HG02759 (cell line): ENCODE measurements at regions not wholly inside any gene's neighbourhood (a gene's known extent, or its start where the extent isn't known, plus 50 kb on each side); places are given as distances from the start of the nearest gene placed in this dataset.
A peak's percentile ranks its signal among the peaks of the same experiment; 100 is the strongest.
"Not testable (repeated sequence)": the region's sequence is repeated elsewhere in the genome, so short reads cannot be mapped to it uniquely, and the experiment has no call there.

Experiments
- ATAC-seq: cut with Tn5 transposase; IDR thresholded peaks from one replicate; pipeline ENCODE4 v1.9.1; 2021; ENCODE audit warnings: mild to moderate bottlenecking, moderate library complexity; ENCODE audit not compliant: unreplicated experiment

DNA sequence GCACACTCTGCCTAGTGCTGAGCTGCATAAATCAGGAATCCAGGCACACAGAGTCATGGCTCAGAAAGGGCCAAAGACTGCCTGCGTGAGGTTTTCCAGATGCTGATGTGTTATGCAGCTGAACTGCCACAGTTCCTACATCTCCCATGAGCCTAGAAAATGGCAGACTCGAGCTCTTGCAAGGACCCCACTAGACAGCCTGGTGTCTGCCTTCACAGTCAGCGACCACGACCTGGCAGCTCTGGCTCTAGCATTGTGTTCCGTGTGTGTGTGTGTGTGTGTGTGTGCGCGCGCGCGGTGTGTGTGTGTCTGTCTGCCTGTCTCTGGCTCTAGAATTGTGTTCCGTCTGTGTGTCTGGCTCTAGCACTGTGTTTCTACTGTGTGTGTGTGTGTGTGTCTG is 203.6 kb upstream of the AGTR2 start:
- ATAC-seq: no peak

DNA sequence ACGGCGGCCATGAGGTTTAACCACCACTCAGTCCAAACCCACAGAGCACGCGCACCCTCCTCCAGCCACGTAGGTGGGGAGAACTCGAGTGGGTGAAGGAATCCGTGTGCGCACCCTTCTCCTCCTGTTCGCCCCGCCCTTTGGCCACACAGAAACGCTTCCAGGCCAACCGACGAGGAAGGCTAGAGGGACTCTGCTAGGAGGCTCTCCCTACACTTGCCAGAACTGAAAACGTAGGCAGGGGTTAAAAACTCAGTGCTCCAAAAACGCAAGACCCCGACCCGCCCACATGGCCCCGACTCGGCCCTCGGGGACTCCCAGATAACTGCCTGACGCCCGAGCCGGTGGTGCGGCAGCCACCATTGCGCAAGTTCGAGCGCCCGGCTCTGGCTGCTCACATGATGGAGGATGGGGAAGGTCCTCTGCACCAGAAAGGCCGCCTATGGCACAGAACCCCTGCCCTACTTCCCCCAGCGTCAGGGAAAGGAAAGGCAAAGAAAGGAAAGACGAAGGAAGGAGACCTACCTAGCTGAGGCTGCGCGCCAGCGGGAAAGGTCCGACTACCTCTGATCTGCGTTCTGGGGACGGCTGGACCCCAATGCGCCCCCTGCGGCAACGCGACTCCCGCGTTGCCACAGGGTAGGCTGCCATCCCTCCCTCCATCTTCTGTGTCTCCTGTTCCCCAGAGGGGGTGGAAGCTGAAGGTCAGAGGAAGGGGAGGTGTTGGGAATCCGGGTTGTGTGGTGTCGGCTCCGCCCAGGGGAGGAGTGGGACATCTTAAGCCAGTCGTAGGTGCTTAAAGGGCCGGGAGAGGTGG is 201.9 kb upstream of the AGTR2 start:
- peak; percentile 80 for ATAC-seq

DNA sequence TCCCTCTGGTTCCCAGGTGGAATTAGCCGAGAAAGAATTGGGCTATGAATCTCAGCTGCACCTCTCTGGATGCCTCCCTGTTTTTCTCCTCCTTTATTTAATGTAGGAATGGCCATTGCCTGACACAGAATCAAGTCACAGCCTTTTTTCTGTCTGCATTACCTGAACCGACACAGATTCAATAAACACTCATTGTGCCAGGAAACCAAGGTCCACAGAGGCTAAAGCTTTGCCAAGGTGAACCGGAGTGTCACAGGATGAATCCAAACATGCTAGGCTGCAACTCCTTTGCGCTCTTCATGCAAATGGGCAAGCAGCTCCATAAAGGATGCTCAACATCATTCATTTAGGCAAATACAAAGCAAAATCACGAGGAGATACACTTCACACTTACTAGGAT is 199.8 kb upstream of the AGTR2 start:
- no peak for ATAC-seq

DNA sequence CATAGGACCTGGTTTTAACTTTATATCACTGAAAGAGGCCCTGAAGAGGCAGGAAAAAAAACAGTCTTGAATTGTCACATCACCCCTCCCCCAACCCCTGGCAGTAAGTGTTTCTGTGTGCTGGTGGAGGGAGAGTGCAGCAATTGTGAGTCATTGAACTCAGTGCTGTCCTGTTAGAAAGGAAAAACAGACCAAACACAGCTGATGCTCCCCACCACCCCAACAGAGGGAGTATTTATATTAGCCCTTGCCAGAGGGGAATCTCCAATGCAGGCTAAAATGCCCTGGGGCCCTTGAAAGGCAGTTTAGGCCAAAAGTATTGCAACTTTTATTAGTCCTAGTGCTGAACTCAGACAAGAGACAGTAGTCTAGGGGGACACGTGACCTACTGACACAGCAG is 197.8 kb upstream of the AGTR2 start:
- no peak for ATAC-seq

DNA sequence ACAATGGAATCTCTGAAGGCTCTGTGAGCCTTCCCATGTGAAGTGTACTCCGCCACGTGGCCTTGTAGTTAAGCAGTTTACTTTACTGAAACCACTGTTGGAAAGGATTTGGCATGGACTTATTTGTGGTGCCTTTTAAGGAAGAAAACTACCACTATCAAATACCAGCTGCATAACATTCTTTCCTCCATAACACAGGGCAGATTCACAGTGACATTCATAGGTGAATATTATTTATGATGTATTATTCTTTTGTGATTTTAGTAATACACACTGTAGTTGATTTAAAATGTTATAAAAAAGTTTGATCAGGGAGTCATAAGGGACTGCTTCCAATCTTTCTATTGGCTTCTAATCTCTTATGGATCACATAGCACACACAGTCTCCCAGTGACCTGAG is 192.5 kb upstream of the AGTR2 start:
- ATAC-seq: no peak

DNA sequence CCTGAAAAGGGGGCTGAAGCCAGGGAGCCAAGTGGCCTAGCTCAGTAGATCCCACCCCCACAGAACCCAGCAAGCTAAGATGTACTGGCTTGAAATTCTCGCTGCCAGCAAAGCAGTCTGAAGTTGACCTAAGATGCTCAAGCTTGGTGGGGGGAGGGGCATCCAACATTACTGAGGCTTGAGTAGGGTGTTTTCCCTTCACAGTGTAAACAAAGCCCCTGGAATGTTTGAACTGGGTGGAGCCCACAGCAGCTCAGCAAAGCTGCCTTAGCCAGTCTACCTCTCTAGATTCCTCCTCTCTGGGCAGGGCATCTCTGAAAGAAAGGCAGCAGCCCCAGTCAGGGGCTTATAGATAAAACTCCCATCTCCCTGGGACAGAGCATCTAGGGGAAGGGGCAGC is 187.4 kb upstream of the AGTR2 start:
- not testable (repeated sequence) for ATAC-seq

DNA sequence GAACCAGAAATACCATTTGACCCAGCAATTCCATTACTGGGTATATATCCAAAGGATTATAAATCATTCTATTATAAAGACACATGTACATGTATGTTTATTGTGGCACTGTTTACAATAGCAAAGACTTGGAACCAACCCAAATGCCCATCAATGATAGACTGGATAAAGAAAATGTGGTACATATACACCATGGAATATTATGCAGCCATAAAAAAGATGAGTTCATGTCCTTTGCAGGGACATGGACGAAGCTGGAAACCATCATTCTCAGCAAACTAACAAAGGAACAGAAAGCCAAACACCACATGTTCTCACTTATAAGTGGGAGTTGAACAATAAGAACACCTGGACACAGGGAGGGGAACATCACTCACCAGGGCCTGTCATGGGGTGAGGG is 183.1 kb upstream of the AGTR2 start:
- ATAC-seq: not testable (repeated sequence)

DNA sequence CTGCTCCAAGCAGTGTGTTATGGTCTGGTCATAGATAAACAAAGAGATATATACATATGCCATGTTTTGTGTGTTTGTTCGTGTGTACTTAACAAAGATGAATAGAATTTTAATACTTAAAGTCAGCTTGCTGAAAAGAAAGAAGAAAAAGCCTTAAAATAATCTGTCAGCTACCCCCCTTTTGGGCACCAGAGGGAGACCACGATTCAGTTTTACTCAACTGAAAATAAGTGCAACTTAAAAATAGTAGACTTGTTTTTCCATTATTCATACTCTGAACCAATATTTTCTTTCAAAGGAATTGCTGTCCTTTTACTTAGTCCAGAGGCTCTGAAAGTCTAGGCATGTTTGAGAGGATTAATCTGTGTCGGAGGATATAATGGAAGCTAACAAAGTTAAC is 181.7 kb upstream of the AGTR2 start:
- no peak for ATAC-seq

DNA sequence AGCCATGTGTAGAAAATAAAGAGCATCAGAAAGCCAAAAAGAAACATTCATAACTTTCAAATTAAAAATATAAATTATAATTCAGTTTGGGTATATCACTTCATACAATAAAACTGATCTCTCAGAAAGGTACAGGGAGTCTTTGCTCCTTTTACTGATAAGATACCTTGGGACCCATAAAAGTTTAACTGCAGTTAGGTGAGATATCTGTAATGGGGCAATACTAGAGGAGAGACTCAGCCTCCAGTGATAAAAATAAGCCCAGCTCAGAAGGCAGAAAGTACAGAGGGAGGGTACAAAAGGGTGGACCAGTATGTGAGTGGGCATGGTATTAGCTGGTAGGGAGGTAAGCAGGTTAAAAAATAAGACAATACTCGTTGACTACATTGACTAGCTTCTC is 180.9 kb upstream of the AGTR2 start:
- no peak for ATAC-seq

DNA sequence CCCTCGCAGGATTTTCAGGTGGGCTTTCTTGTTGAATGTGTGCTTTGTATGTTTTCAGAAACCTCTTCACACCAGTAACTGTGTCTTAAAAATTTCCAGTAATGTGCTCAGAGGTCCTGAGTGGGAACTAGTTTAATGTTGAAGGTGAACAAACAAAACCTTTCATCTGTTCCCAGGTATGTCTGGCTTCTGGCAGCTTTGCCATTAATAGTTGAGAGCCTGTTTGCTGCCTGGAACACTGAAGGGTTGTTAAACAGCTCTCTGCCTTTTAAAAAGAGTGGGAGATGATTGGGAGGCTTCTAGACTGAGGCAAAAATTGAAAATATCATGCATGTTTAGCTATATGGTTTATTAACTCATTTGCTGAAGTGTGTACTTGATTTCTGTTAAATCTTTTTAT is 161.2 kb upstream of the AGTR2 start:
- no peak for ATAC-seq

DNA sequence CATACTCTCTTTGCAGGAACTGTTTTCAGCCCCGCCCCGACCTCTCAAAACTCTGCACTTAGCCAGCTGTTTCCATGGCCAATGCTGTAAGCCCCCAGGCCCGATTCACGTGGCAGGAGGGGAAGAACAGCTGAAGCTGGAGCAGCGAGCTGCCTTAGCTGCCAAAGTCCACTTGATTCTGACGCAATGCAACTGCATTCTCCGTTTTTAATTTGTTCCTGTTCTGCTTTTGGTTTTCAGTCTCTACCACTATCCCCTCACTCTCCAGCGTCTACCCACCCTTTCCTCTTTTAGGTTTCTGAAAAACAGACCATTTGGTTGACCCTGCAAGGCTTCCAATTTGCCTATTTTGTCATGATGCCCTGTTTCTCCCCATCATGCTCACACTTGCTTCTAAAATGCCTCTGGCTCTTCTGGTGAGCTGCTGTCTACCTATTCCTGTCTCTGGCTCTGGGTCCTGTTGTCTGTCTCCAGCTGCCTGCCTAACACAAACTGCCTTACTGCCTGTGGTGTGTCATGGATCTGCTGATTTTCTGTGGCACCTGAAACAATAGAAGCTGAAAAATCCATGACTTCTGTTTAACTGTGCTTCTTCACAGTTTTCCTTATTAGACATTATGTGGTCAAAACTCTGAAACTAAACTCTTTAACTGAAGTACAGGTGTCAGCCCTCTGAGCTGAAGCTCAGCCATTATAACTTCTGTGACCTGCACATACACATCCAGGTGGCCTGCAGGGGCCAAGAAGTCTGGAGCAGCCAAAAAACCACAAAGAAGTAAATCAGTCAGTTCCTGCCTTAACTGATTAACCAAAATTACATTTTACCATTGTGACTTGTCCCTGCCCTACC is 160.5 kb upstream of the AGTR2 start:
- peak; percentile 73 for ATAC-seq

DNA sequence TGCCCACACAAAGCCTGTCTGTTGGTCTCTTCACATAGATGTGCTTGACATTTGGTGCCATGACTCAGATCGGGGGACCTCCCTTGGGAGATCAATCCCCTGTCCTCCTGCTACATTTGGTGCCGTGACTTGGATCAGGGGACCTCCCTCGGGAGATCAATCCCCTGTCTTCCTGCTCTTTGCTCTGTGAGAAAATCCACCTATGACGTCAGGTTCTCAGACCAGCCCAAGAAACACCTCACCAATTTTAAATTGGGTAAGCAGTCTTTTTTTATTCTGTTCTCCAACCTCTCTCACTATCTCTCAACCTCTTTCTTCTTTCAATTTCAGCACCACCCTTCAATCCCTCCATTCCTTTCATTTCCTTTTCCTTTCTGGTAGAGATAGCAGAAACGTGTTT is 159.6 kb upstream of the AGTR2 start:
- no peak for ATAC-seq

DNA sequence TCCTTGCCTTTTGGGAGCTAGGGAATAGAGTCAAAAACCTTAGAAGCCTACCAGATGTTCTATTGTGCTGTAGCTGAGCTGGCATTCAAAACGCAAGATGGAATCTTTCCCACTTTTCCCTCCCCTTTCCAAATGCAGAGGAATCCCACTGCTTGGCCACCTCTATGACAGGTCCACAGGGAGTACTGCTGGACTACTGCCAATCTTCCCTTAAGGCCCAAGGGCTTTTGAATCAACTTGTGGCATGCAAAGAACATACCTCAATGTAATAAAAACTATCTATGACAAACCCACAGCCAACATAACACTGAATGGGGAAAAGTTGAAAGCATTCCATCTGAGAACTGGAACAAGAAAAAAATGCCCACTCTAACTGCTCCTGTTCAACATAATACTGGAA is 139.2 kb upstream of the AGTR2 start:
- ATAC-seq: no peak
